Tibial nerve (tissue), 4 donors: ENCODE measurements at regions not wholly inside any gene's neighbourhood (a gene's known extent, or its start where the extent isn't known, plus 50 kb on each side); places are given as distances from the start of the nearest gene placed in this dataset.

Experiments used
- DNase-seq, 2 donors: peaks; one replicate each; pipeline ENCODE4 v3.0.0-alpha.2; 2019; ENCODE audit warnings: low spot score in 2 of 2
- H3K27ac ChIP-seq, 4 donors: fragments of 200-600 bp; sonication (generic) in 3 of 4; one replicate each; pipeline ENCODE4 v1.5.1; 2017 to 2019; ENCODE audit warnings: mild to moderate bottlenecking in 1 of 4
- H3K27me3 ChIP-seq, 2 donors: fragments of 200-600 bp; sonication (generic) in 1 of 2; one replicate each; pipeline versions ENCODE4 v1.5.1 to v1.6.0; 2017 to 2019
- H3K36me3 ChIP-seq, 3 donors: fragments of 200-600 bp; sonication (generic); one replicate each; pipeline ENCODE4 v1.5.1; 2018 to 2019
- H3K4me1 ChIP-seq, 4 donors: fragments of 200-600 bp; sonication (generic) in 3 of 4; one replicate each; pipeline ENCODE4 v1.5.1; 2017 to 2019
- H3K4me3 ChIP-seq, 4 donors: fragments of 200-600 bp; sonication (generic) in 3 of 4; one replicate each; pipeline ENCODE4 v1.5.1; 2017 to 2019; ENCODE audit warnings: mild to moderate bottlenecking in 1 of 4, moderate library complexity in 1 of 4
- H3K9me3 ChIP-seq, 4 donors: fragments of 200-600 bp; sonication (generic) in 3 of 4; one replicate each; pipeline ENCODE4 v1.5.1; 2017 to 2019
- CTCF ChIP-seq, 5 experiments: fragments of 200-600 bp in 3 of 5; fragments of 450-650 bp in 2 of 5; sonication (generic) in 3 of 5; IDR thresholded peaks; one replicate each; pipeline ENCODE4 v1.5.1; 2016 to 2019; ENCODE audit warnings: antibody characterized with exemption in 5 of 5, mild to moderate bottlenecking in 3 of 5, moderate library complexity in 2 of 5
- EP300 ChIP-seq, 2 donors: sonication (generic); formaldehyde crosslinking; IDR thresholded peaks; one replicate each; pipeline ENCODE4 v1.6.1; 2017; ENCODE audit warnings: antibody characterized with exemption in 2 of 2, mild to moderate bottlenecking in 1 of 2
- POLR2A ChIP-seq, 2 donors: fragments of 450-650 bp; IDR thresholded peaks; one replicate each; pipeline ENCODE4 v1.6.1; 2017; ENCODE audit warnings: antibody characterized with exemption in 2 of 2, mild to moderate bottlenecking in 2 of 2, moderate library complexity in 2 of 2
- WGBS, 2 donors: methylation state at CpG; one replicate each; pipeline ENCODE4 v1.1.5; 2018; 5-methylcytosine and 5-hydroxymethylcytosine counted together

GRCh38 chr11:45075519-45075918 is 70.9 kb upstream of the PRDM11 start:
- TF ChIP-seq EP300 (IDR thresholded peaks at IDR 0.05) (no peak), POLR2A (IDR thresholded peaks at IDR 0.05) (no peak), CTCF (IDR thresholded peaks at IDR 0.05) (no peak)
- Histone ChIP-seq H3K27ac (no peak overlapping the region), H3K4me3 (no peak overlapping the region), H3K36me3 (no peaks in the 10 kb centered on the region), H3K27me3 (no peaks in the 10 kb centered on the region), H3K4me1 (peaks cover 0 to 17% (median 3%) of the 10 kb centered on the region in 4 donors), H3K9me3 (no peaks in the 10 kb centered on the region)
- 88 to 96% methylated on average over 4 of the region's 4 CpGs for WGBS, 2 donors
- DNase-seq, result no peak

DNA sequence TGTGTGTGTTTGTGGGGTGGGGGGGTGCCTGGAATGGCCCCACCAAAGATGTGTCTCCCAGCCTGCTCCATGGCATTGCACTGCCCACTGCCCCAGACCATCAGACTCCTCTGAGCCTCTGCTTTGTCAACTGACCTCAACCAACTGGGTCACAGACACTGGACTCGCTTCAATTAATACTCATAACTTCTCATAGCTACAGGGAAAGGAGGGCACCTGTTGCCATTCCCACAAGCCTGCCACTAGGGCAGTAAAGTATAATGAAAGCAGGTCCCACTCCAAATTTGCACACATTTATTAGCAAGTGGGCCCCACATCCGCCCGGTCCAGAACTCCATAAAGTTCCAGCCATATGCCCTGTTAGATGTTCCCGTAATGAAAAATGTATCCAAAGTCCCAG is 70.5 kb upstream of the PRDM11 start:
- 97 to 100% methylated on average over 4 of the region's 4 CpGs for WGBS, 2 donors
- Histone ChIP-seq H3K9me3 (no peaks in the 10 kb centered on the region), H3K4me3 (no peak overlapping the region), H3K36me3 (no peaks in the 10 kb centered on the region), H3K27me3 (no peaks in the 10 kb centered on the region), H3K4me1 (peaks cover 0 to 21% (median 3%) of the 10 kb centered on the region in 4 donors), H3K27ac (no peak overlapping the region)
- no peak for DNase-seq
- TF ChIP-seq CTCF (IDR thresholded peaks at IDR 0.05) (no peak), EP300 (IDR thresholded peaks at IDR 0.05) (no peak), POLR2A (IDR thresholded peaks at IDR 0.05) (no peak)

GRCh38 chr11:45076761-45077160 is 69.7 kb upstream of the PRDM11 start:
- TF ChIP-seq EP300 (IDR thresholded peaks at IDR 0.05) (no peak), POLR2A (IDR thresholded peaks at IDR 0.05) (no peak), CTCF (IDR thresholded peaks at IDR 0.05) (no peak)
- no peaks in the 10 kb centered on the region for H3K27me3 ChIP-seq
- 76 to 92% methylated on average over 2 of the region's 2 CpGs for WGBS, 2 donors

GRCh38 chr11:45078236-45079074 is 68.0 kb upstream of the PRDM11 start:
- TF ChIP-seq POLR2A (IDR thresholded peaks at IDR 0.05) (no peak), EP300 (IDR thresholded peaks at IDR 0.05) (no peak), CTCF (IDR thresholded peaks at IDR 0.05) (no peak)
- H3K4me1 ChIP-seq, result peaks cover 0 to 26% (median 3%) of the 10 kb centered on the region in 4 donors
- 69 to 80% methylated on average over 16 of the region's 16 CpGs for WGBS, 2 donors

More at GRCh38 chr11:45076761-45077160, 69.7 kb upstream of the PRDM11 start:
- Histone ChIP-seq H3K4me3 (no peak overlapping the region), H3K4me1 (peaks cover 0 to 21% (median 3%) of the 10 kb centered on the region in 4 donors), H3K27ac (no peak overlapping the region), H3K9me3 (no peaks in the 10 kb centered on the region), H3K36me3 (no peaks in the 10 kb centered on the region)
- DNase-seq, result no peak

GRCh38 chr11:45079075-45079444 is 67.4 kb upstream of the PRDM11 start:
- Histone ChIP-seq H3K27ac (no peak overlapping the region), H3K36me3 (no peaks in the 10 kb centered on the region), H3K27me3 (peaks cover 0 to 7% of the 10 kb centered on the region in 2 donors), H3K4me1 (peaks cover 0 to 21% (median 3%) of the 10 kb centered on the region in 4 donors), H3K9me3 (no peaks in the 10 kb centered on the region), H3K4me3 (no peak overlapping the region)
- no peak for TF ChIP-seq EP300 (IDR thresholded peaks at IDR 0.05)
- TF ChIP-seq POLR2A (IDR thresholded peaks at IDR 0.05), result no peak
- no peak for TF ChIP-seq CTCF (IDR thresholded peaks at IDR 0.05)
- WGBS, 2 donors, result 45 to 49% methylated on average over 4 of the region's 4 CpGs
- no peak for DNase-seq

More at GRCh38 chr11:45078236-45079074, 68.0 kb upstream of the PRDM11 start:
- H3K9me3 ChIP-seq, result no peaks in the 10 kb centered on the region
- no peaks in the 10 kb centered on the region for H3K36me3 ChIP-seq
- peaks cover 0 to 7% of the 10 kb centered on the region in 2 donors for H3K27me3 ChIP-seq
- no peak for DNase-seq
- no peak overlapping the region for H3K27ac ChIP-seq
- H3K4me3 ChIP-seq, result no peak overlapping the region
